ENCODE measurements at regions not wholly inside any gene's neighbourhood (a gene's known extent, or its start where the extent isn't known, plus 50 kb on each side); places are given as distances from the start of the nearest gene placed in this dataset.

DNA sequence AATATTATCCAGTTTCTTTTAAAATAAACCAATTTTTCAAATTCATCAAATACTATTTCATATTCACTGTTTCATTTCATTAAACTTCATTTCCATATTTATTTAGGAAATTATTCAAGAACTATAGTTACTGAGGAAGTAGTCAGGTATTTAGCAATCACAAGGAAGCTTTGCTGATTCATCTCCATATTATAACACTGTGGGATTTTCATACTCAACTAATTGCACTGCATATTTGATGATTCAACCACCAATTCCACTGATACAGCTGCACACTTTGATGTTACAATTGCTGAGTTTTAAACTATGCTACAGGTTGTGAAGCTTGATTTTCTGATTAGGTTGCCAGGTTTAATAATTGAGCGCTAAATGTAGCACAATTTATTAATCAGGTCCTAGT is 556.8 kb upstream of the SLITRK1 start:
- in situ Hi-C loops (cut with MboI) (no loop called here), intact Hi-C loops (cut with micrococcal nuclease; ENCODE audit: unreplicated experiment) (no loop called here)
- DNase-seq (ENCODE audit: low read depth, low spot score) (no peak), ATAC-seq (no peak), FAIRE-seq (no peak)
- 100% methylated on average over 1 of the region's 1 CpG for WGBS (ENCODE audit: insufficient coverage, insufficient replicate concordance, low lambda C conversion rate, missing lambda C conversion rate)
- no peak overlapping the region for H3K9ac ChIP-seq (ENCODE audit: control insufficient read depth, insufficient read depth, low read length)
- H3K4me3 ChIP-seq = no peak overlapping the region
- no peak overlapping the region for H2AFZ ChIP-seq (ENCODE audit: control insufficient read depth, low read depth, low read length)
- no peak overlapping the region for H3K4me2 ChIP-seq (ENCODE audit: control insufficient read depth, insufficient read depth)
- no peak overlapping the region for H3K27ac ChIP-seq (ENCODE audit: control insufficient read depth, insufficient read depth)
- H3K36me3 ChIP-seq (ENCODE audit: control insufficient read depth in 2 of 2, insufficient read depth in 2 of 2, low read length in 1 of 2) = no peaks in the 10 kb centered on the region
- ChIA-PET CTCF (no interaction called here), SMC1A (ENCODE audit: uncharacterized antibody, unreplicated experiment) (interaction anchor here (1.4 kb wide), 1 partner anchor 8 kb away, joined by 3 read pairs; no protein-coding TSS in a partner anchor), POLR2A (no interaction called here), RAD21 (ENCODE audit: unreplicated experiment) (no interaction called here)
- H3K79me2 ChIP-seq (ENCODE audit: control insufficient read depth, insufficient read depth, low read length) = no peaks in the 10 kb centered on the region
- H4K20me1 ChIP-seq (ENCODE audit: control insufficient read depth, insufficient read depth) = no peaks in the 10 kb centered on the region
- no TSS peak for BruUV-seq (replicated peaks)
- no peaks in the 10 kb centered on the region for H3K27me3 ChIP-seq (replicated peaks in 1 of 2; ENCODE audit: control insufficient read depth in 2 of 2, insufficient read depth in 2 of 2, low read length in 1 of 2)
- no peaks in the 10 kb centered on the region for H3K4me1 ChIP-seq (ENCODE audit: control insufficient read depth, insufficient read depth, low read length)
- no peaks in the 10 kb centered on the region for H3K9me3 ChIP-seq (replicated peaks; ENCODE audit: control insufficient read depth, insufficient read depth, low read length)
- no peak for TF ChIP-seq E2F4 (IDR thresholded peaks at IDR 0.05; ENCODE audit: low read depth, low read length)
- TF ChIP-seq FOS (IDR thresholded peaks at IDR 0.05; ENCODE audit: borderline replicate concordance, extremely low read depth, insufficient read length) = no peak
- no peak for TF ChIP-seq NFYA (IDR thresholded peaks at IDR 0.05; ENCODE audit: borderline replicate concordance, low read depth, low read length)
- TF ChIP-seq, protein P1, sequence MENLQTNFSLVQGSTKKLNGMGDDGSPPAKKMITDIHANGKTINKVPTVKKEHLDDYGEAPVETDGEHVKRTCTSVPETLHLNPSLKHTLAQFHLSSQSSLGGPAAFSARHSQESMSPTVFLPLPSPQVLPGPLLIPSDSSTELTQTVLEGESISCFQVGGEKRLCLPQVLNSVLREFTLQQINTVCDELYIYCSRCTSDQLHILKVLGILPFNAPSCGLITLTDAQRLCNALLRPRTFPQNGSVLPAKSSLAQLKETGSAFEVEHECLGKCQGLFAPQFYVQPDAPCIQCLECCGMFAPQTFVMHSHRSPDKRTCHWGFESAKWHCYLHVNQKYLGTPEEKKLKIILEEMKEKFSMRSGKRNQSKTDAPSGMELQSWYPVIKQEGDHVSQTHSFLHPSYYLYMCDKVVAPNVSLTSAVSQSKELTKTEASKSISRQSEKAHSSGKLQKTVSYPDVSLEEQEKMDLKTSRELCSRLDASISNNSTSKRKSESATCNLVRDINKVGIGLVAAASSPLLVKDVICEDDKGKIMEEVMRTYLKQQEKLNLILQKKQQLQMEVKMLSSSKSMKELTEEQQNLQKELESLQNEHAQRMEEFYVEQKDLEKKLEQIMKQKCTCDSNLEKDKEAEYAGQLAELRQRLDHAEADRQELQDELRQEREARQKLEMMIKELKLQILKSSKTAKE (IDR thresholded peaks at IDR 0.05; ENCODE audit: low read depth, poor library complexity, severe bottlenecking) = no peak
- TF ChIP-seq NFYB (IDR thresholded peaks at IDR 0.05; ENCODE audit: insufficient read depth, low read depth, low read length) = no peak
- no peak for TF ChIP-seq POLR2AphosphoS2 (IDR thresholded peaks at IDR 0.05; ENCODE audit: low read depth, low read length)
- no peak for TF ChIP-seq ETV6 (conservative IDR thresholded peaks at IDR 0.05 in 1 of 2, IDR thresholded peaks at IDR 0.05 in 1 of 2; ENCODE audit: borderline replicate concordance in 1 of 2, low read depth in 1 of 2)
